AG09319 (cell line): ENCODE measurements at regions not wholly inside any gene's neighbourhood (a gene's known extent, or its start where the extent isn't known, plus 50 kb on each side); places are given as distances from the start of the nearest gene placed in this dataset.

ENCODE experiments used
- DNase-seq: peaks from one replicate; pipeline ENCODE4 v3.0.0-alpha.2; 2010; ENCODE audit warnings: low read depth; ENCODE audit errors: extremely low read depth
- TF ChIP-seq, protein P1 (sequence below): IDR thresholded peaks from 2 replicates; pipeline ENCODE4 v1.5.1; 2011; ENCODE audit warnings: low read depth, mild to moderate bottlenecking, inconsistent platforms, low read length, moderate library complexity

DNA sequence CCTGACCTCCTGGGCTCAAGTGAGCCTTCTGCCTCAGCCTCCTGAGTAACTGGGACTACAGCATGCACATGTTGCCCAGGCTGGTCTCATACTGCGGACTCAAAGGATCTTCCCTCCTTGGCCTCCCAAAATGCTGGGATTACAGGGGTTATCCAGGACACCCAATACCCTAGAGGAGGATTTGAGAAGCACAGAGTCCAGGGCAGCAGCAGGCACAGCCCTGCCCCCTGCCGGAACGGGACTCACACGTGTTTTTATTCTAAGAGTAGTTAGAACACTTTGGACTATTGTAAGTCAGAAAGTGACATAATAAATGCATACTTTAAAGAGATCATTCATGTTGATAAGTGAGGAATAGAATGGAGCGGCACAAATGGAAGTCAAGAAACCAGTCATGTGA, 80.2 kb downstream of the C6orf118 start:
- TF ChIP-seq, protein P1, sequence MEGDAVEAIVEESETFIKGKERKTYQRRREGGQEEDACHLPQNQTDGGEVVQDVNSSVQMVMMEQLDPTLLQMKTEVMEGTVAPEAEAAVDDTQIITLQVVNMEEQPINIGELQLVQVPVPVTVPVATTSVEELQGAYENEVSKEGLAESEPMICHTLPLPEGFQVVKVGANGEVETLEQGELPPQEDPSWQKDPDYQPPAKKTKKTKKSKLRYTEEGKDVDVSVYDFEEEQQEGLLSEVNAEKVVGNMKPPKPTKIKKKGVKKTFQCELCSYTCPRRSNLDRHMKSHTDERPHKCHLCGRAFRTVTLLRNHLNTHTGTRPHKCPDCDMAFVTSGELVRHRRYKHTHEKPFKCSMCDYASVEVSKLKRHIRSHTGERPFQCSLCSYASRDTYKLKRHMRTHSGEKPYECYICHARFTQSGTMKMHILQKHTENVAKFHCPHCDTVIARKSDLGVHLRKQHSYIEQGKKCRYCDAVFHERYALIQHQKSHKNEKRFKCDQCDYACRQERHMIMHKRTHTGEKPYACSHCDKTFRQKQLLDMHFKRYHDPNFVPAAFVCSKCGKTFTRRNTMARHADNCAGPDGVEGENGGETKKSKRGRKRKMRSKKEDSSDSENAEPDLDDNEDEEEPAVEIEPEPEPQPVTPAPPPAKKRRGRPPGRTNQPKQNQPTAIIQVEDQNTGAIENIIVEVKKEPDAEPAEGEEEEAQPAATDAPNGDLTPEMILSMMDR = no peak
- no peak for DNase-seq

DNA sequence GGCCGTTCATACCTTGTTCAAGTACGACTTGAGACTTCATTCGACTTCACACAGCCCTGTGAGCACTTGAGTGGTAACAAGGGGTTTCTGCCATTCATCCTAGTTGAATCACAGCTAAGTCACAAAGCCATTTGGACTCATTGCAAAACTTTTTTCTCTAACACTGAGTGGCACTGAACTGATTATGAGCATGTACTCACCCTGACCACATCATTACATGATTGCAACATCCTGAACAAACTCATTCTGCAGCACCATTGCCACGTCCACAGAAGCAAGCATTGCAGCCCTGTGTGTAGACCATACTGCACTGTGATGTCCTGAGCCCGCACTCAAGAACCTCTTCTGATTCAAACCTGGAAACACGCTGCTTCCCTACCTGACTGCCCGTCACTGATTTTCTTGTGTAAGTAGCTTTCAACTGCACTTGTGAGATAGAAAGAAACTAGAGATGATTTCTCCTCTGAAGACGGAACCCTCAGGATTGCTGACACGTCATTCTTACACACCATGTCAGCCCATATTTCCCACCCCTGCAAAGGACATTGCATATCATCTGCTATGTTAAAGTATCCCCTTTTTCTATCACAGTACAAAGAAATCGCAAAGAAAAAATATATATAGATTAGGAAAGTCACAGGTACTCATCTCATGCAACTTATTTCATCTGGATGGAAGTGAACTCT, 81.6 kb downstream of the C6orf118 start:
- no peak for DNase-seq
- TF ChIP-seq, protein P1 = no peak

DNA sequence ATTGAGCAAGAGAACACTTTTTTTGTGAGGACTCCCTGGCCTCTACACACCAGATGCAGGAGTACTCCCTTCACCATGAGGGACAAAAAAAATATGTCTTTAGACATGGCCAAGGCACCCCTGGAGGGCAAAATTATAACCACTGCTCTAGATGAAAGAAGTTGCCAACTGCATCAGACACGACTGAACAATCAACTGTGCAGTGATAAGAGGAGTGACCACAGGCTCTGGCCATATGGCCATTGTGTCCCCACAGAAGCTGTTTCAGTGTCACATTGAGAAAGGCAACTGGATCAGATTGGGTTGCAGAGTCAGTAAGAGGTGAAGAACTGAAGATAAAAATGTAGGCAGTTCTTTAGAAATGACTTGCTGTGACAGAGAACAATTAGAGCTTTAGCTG, 85.7 kb downstream of the C6orf118 start:
- TF ChIP-seq, protein P1 = no peak
- DNase-seq = no peak

DNA sequence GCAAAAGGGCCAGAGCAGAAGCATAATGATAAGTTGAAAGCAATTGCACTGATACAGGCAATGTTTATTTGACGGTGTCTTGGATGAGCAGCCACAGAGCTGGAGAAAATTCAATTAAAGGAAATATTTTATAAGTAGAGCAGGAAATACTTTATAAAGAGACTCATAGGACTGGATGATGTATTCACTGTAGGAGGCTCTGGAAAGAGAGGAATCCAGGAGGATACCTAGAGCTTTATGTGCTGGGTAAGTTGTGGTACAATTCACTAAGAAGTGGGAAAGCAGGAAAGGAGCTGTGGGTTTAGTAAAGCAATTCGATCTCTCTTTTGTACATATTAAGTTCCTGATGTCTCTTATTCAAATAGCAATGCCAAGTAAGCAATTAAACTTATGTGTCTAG, 86.3 kb downstream of the C6orf118 start:
- no peak for DNase-seq
- TF ChIP-seq, protein P1 = no peak

DNA sequence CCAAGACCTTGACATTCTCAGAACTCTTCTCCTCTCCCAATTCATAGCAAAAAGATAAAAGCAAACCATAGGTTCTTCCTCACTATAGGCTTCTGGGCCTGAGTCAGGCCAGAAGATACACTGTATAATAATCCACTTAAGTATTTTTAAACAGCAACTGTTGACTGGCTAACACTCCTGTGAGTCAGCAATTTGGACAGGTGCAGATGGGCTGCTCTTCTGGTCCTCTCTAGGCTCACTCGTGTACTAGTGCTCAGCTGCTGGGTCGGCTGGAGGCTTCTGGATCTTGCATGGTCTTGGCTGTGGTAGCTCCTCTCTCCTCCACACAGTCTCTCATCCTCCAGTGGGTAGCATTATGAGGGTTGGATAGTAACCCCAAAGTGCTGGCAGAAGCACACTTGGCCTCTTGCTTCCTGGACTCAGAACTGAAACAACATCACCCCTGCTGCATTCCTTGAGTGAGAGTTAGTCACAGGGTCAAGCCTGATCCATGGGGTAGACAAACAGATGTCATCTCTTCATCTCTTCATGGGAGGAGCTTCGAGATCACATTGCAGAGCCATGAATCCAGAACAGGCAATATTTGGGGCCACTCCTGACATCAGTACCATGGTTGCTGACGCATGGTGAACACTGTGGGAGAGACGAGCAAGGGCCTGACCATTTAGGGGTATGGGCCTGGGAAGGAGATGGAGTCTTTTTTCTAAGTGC, 86.9 kb downstream of the C6orf118 start:
- DNase-seq = no peak
- TF ChIP-seq, protein P1 = no peak

DNA sequence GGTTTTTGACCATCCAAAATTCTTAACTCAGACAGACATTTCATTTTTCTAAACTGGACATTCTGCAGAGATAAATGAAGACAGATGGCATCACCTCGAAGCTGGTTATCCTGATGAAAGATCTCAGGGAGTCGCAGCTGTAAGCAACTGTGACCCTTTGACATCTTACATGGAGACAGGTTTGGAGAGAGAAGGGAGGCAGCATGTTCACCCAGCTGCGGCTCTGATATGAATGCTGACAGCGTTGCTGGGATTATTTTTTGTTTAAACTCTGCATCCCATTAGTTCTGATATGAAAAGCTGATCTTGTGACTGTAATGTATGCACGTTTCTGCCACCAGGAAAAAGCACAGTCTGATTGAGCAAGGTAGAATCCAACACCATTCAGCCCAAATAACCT, 89.4 kb downstream of the C6orf118 start:
- no peak for DNase-seq
- TF ChIP-seq, protein P1 = no peak

DNA sequence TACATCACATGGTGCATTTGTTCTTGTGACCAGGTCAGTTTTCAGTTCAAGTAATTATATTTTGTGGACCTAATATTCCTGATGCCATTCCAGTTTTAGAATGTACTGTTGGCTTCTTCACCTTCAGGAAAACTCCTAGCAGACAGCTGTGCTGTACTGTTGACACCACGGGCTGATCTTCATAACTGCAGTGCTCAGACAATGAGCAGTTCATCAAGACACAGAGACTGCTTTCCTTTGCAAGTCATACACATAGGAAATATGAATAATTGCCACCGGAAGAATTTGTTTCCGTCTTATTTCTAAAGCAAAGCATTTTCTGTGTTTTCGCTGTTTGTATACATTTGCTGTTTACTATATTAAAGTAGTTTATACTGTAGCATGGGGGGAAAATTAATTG, 89.8 kb downstream of the C6orf118 start:
- TF ChIP-seq, protein P1 = no peak
- DNase-seq = no peak
